GM19438 (cell line): ENCODE measurements at regions not wholly inside any gene's neighbourhood (a gene's known extent, or its start where the extent isn't known, plus 50 kb on each side); places are given as distances from the start of the nearest gene placed in this dataset.

Experiments
- ATAC-seq: cut with Tn5 transposase; IDR thresholded peaks from one replicate; pipeline ENCODE4 v1.9.1; 2021; ENCODE audit warnings: low read depth; ENCODE audit not compliant: unreplicated experiment

- ATAC-seq: no peak
Observed at GRCh38 chr15:91782221-91782620, 71.3 kb upstream of the SLCO3A1 start.

- ATAC-seq: no peak
Observed at GRCh38 chr15:91783008-91783407, 70.5 kb upstream of the SLCO3A1 start.

- ATAC-seq: no peak
Observed at GRCh38 chr15:91783451-91783850, 70.1 kb upstream of the SLCO3A1 start.

GRCh38 chr15:91784973-91785709 lies 68.4 kb upstream of the SLCO3A1 start:
- no peak for ATAC-seq

- ATAC-seq: no peak
Observed at GRCh38 chr15:91787198-91787597, 66.3 kb upstream of the SLCO3A1 start.

- ATAC-seq: no peak
Observed at GRCh38 chr15:91789136-91789535, 64.4 kb upstream of the SLCO3A1 start.

- ATAC-seq: no peak
Observed at GRCh38 chr15:91790836-91791235, 62.7 kb upstream of the SLCO3A1 start.

DNA sequence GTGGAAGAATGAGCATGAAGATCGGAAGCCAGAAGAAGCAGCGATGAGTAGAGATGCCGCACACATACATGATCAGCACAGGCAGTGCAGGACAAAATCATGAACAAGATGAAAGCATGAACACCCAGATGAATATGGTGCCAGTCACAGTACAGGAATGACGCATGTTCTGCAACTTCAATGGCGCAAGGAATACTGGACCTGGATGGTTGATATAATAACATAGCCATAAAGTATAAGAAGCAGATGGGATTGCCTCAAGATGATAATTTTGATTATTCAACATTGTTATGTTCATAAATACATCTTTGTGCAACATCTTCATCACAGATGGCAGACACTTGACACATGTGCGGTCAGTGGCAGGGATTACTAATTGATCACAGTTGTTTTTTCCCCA lies 59.7 kb upstream of the SLCO3A1 start:
- ATAC-seq: no peak

DNA sequence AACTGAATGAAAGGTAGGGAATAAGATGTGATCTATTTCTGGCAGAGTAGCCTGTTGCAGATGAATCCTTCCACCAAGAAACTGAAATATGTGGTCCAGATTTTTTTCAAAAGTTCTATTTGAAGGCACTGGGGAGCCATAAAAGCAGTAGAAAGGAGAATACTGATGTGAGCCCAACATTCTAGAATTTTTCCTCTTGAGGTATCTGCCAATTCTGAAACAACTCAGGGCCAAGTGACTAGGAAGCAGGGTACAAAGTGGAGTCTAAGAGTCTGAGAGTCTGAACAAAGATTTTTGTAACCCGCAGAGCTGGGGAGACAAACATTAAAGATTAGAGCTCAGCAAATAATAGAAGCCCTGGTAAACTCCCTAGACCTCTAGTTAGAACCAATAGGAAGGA lies 58.3 kb upstream of the SLCO3A1 start:
- ATAC-seq: no peak

GRCh38 chr15:91801836-91802534 lies 51.5 kb upstream of the SLCO3A1 start:
- no peak for ATAC-seq

DNA sequence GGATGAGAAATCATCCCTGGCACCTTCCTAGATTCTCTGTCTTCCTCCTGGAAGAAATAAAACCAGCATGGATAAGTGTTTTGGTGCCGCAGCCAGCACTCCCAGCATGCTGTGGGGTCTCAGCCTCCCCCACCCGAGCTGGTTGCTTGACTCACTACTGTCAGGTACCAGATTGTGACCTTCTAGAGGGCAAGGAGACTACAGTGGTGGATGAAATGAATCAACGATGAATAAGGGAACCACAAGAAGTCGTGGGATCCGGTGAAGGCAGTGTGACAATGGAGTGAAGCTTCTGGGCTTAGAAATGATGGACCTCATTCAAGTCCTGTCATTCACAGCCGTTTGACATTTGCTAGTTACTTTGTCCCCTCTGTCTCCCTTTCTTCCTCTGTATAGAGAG lies 50.2 kb upstream of the SLCO3A1 start:
- no peak for ATAC-seq
